ENCODE measurements at regions not wholly inside any gene's neighbourhood (a gene's known extent, or its start where the extent isn't known, plus 50 kb on each side); places are given as distances from the start of the nearest gene placed in this dataset.

GRCh38 chr6:95740157-95740556 is 162.8 kb downstream of the MANEA start:
- Histone ChIP-seq H3K36me3 (replicated peaks in 1 of 2; ENCODE audit: control insufficient read depth in 1 of 2, insufficient read depth in 2 of 2, low read length in 2 of 2) (no peaks in the 10 kb centered on the region), H4K20me1 (ENCODE audit: insufficient read depth, low read length) (no peaks in the 10 kb centered on the region), H3K9me3 (ENCODE audit: low read length) (no peaks in the 10 kb centered on the region), H3K4me1 (ENCODE audit: insufficient read depth, low read length) (no peaks in the 10 kb centered on the region), H3K4me3 (replicated peaks in 1 of 3; ENCODE audit: insufficient read depth in 1 of 3, low read depth in 2 of 3, low read length in 3 of 3) (no peak overlapping the region), H3K4me2 (ENCODE audit: low read depth, low read length) (no peak overlapping the region), H3K9ac (ENCODE audit: insufficient read depth, low read depth, low read length) (no peak overlapping the region), H3K79me2 (ENCODE audit: insufficient read depth, low read length) (no peaks in the 10 kb centered on the region), H2AFZ (ENCODE audit: low read length) (no peak overlapping the region), H3K27me3 (ENCODE audit: control insufficient read depth in 1 of 2, insufficient read depth in 2 of 2, low read length in 2 of 2) (no peaks in the 10 kb centered on the region), H3K27ac (ENCODE audit: extremely low read length, insufficient read depth, low read length) (no peak overlapping the region)
- TF ChIP-seq, protein P1, sequence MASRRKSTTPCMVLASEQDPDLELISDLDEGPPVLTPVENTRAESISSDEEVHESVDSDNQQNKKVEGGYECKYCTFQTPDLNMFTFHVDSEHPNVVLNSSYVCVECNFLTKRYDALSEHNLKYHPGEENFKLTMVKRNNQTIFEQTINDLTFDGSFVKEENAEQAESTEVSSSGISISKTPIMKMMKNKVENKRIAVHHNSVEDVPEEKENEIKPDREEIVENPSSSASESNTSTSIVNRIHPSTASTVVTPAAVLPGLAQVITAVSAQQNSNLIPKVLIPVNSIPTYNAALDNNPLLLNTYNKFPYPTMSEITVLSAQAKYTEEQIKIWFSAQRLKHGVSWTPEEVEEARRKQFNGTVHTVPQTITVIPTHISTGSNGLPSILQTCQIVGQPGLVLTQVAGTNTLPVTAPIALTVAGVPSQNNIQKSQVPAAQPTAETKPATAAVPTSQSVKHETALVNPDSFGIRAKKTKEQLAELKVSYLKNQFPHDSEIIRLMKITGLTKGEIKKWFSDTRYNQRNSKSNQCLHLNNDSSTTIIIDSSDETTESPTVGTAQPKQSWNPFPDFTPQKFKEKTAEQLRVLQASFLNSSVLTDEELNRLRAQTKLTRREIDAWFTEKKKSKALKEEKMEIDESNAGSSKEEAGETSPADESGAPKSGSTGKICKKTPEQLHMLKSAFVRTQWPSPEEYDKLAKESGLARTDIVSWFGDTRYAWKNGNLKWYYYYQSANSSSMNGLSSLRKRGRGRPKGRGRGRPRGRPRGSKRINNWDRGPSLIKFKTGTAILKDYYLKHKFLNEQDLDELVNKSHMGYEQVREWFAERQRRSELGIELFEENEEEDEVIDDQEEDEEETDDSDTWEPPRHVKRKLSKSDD (CRISPR knock-in tag; IDR thresholded peaks at IDR 0.05; ENCODE audit: low read depth), result no peak
- TF ChIP-seq PTBP1 (IDR thresholded peaks at IDR 0.05; ENCODE audit: low read depth, low read length, poor library complexity, severe bottlenecking) (no peak), MYC (CRISPR knock-in tag; IDR thresholded peaks at IDR 0.05; ENCODE audit: borderline replicate concordance) (no peak), XRCC5 (optimal IDR thresholded peaks at IDR 0.05; ENCODE audit: low read length) (no peak), ZNF878 (CRISPR knock-in tag; IDR thresholded peaks at IDR 0.05) (no peak), ZNF543 (CRISPR knock-in tag; IDR thresholded peaks at IDR 0.05) (no peak), MAFK (conservative IDR thresholded peaks at IDR 0.05 in 1 of 2, IDR thresholded peaks at IDR 0.05 in 1 of 2; ENCODE audit: low read length in 2 of 2) (no peak), ZNF775 (CRISPR knock-in tag; IDR thresholded peaks at IDR 0.05; ENCODE audit: borderline replicate concordance) (no peak), HDAC6 (IDR thresholded peaks at IDR 0.05; ENCODE audit: low read depth, low read length) (no peak), KLF9 (CRISPR knock-in tag; IDR thresholded peaks at IDR 0.05; ENCODE audit: low read depth) (no peak), EHMT2 (IDR thresholded peaks at IDR 0.05; ENCODE audit: borderline replicate concordance, low read depth, low read length) (no peak), ZNF709 (CRISPR knock-in tag; IDR thresholded peaks at IDR 0.05) (no peak), HBP1 (CRISPR knock-in tag; IDR thresholded peaks at IDR 0.05; ENCODE audit: low read depth) (no peak), ZNF619 (CRISPR knock-in tag; IDR thresholded peaks at IDR 0.05) (no peak)
- 3% methylated on average over 1 of the region's 1 CpG for WGBS (ENCODE audit: low lambda C conversion rate)
- ChIA-PET POLR2A (no interaction called here), CTCF (ENCODE audit: low intra/inter-chr PET ratio, low total read pairs) (no interaction called here)
- BruUV-seq (replicated peaks), result no TSS peak
- ATAC-seq, result no peak
- DNase-seq (ENCODE audit: low spot score), result no peak
- no peak for FAIRE-seq
- in situ Hi-C loops (cut with HindIII; ENCODE audit: extremely low pct_ligation_motif_present, low pct_unique_long_range_greater_than_20kb) (no loop called here), intact Hi-C loops (cut with micrococcal nuclease; ENCODE audit: unreplicated experiment) (loop anchor here (2.0 kb wide), 1 partner anchor 23 kb away; no protein-coding TSS in a partner anchor)

Measured in HepG2 (cell line).